GM12878 (cell line): ENCODE measurements at regions not wholly inside any gene's neighbourhood (a gene's known extent, or its start where the extent isn't known, plus 50 kb on each side); places are given as distances from the start of the nearest gene placed in this dataset.

Experiments used
- ATAC-seq: fragments of 200-7000 bp; cut with Tn5 transposase; 3 replicates; pipeline ENCODE4 v1.9.1; 2020; ENCODE audit warnings: mild to moderate bottlenecking, moderate library complexity
- BruUV-seq: library from RNA; stranded (reverse); fragments of 400-500 nt; replicated peaks from 2 replicates; lab custom pipeline; 2021; lab: Mats Ljungman, UMichigan
- CTCF ChIA-PET: fragments of 300-600 bp; sonication (Branson Sonifier 250); formaldehyde crosslinking; extraction: SDS; loops from one replicate; lab custom pipeline; 2021; ENCODE audit warnings: inconsistent platforms; lab: Yijun Ruan, JAX
- POLR2A ChIA-PET: fragments of 350-600 bp; formaldehyde crosslinking; extraction: SDS; loops from one replicate; lab custom pipeline; 2021; ENCODE audit warnings: inconsistent platforms; lab: Charles Lee
- RAD21 ChIA-PET: fragments of 300-600 bp; sonication (Branson Sonifier 250); formaldehyde crosslinking; loops from one replicate; lab custom pipeline; 2023; ENCODE audit warnings: antibody characterized with exemption; ENCODE audit not compliant: unreplicated experiment; lab: Charles Lee
- SMC1A ChIA-PET: fragments of 300-600 bp; sonication (Branson Sonifier 250); formaldehyde crosslinking; loops from one replicate; lab custom pipeline; 2023; ENCODE audit not compliant: unreplicated experiment, uncharacterized antibody; lab: Charles Lee
- DNase-seq: peaks from one replicate; pipeline ENCODE4 v3.0.0-alpha.2; 2011; ENCODE audit warnings: low read depth, low spot score
- FAIRE-seq: peaks from 3 replicates; lab custom pipeline; 2011; peaks lifted over from hg19 to GRCh38; lab: Jason Lieb, UNC
- H2AFZ ChIP-seq: 2 replicates; pipeline ENCODE4 v1.6.0; 2011; ENCODE audit warnings: low read depth, low read length, control low read depth; ENCODE audit not compliant: control insufficient read depth
- H3K27ac ChIP-seq: 2 replicates; pipeline ENCODE4 v1.5.1; 2011; ENCODE audit warnings: control low read depth; ENCODE audit not compliant: control insufficient read depth, insufficient read depth
- H3K27me3 ChIP-seq, 2 experiments: replicated peaks in 1 of 2; 2 replicates each; pipeline versions ENCODE4 v1.6.0 to v1.6.1; 2011; ENCODE audit warnings: low read length in 1 of 2; ENCODE audit not compliant: control insufficient read depth in 2 of 2, insufficient read depth in 2 of 2
- H3K36me3 ChIP-seq, 2 experiments: 2 replicates each; pipeline ENCODE4 v1.5.1; 2011; ENCODE audit warnings: low read length in 1 of 2; ENCODE audit not compliant: control insufficient read depth in 2 of 2, insufficient read depth in 2 of 2
- H3K4me1 ChIP-seq: 2 replicates; pipeline ENCODE4 v1.6.1; 2011; ENCODE audit warnings: mild to moderate bottlenecking, low read length, moderate library complexity, mixed read lengths; ENCODE audit not compliant: control insufficient read depth, insufficient read depth
- H3K4me2 ChIP-seq: 2 replicates; pipeline ENCODE4 v1.6.0; 2011; ENCODE audit warnings: control low read depth; ENCODE audit not compliant: control insufficient read depth, insufficient read depth
- H3K4me3 ChIP-seq: fragments of 200-600 bp; sonication (generic); 2 replicates; pipeline ENCODE4 v1.5.1; 2016
- H3K79me2 ChIP-seq: 2 replicates; pipeline ENCODE4 v1.6.0; 2011; ENCODE audit warnings: low read length; ENCODE audit not compliant: control insufficient read depth, insufficient read depth
- H3K9ac ChIP-seq: 2 replicates; pipeline ENCODE4 v1.8.0; 2011; ENCODE audit warnings: low read length, control low read depth, mixed read lengths; ENCODE audit not compliant: control insufficient read depth, insufficient read depth
- H3K9me3 ChIP-seq: replicated peaks from 3 replicates; pipeline ENCODE4 v1.5.1; 2011; ENCODE audit warnings: mild to moderate bottlenecking, low read length; ENCODE audit not compliant: control insufficient read depth, insufficient read depth
- H4K20me1 ChIP-seq: 2 replicates; pipeline ENCODE4 v1.6.0; 2011; ENCODE audit not compliant: control insufficient read depth, insufficient read depth
- CTCF ChIP-seq, 3 experiments: IDR thresholded peaks in 2 of 3; conservative IDR thresholded peaks in 1 of 3; 2 replicates each; pipeline ENCODE4 v1.5.1; 2011; ENCODE audit warnings: low read depth in 3 of 3, low read length in 3 of 3, mild to moderate bottlenecking in 3 of 3, control low read depth in 2 of 3, moderate library complexity in 2 of 3, inconsistent platforms in 1 of 3, mixed read lengths in 1 of 3; ENCODE audit not compliant: control insufficient read depth in 2 of 3, insufficient read depth in 1 of 3; ENCODE audit errors: extremely low read depth in 1 of 3
- KDM1A ChIP-seq: fragments of 200-600 bp; sonication (generic); IDR thresholded peaks from 2 replicates; pipeline ENCODE4 v1.6.1; 2016; ENCODE audit warnings: borderline replicate concordance
- RB1 ChIP-seq: fragments of 450-650 bp; formaldehyde crosslinking; IDR thresholded peaks from 2 replicates; pipeline ENCODE4 v1.6.1; 2017; ENCODE audit warnings: mild to moderate bottlenecking, borderline replicate concordance
- SMAD5 ChIP-seq: IDR thresholded peaks from 2 replicates; pipeline ENCODE4 v1.6.1; 2016; ENCODE audit warnings: antibody characterized with exemption, low read depth
- STAT3 ChIP-seq: IDR thresholded peaks from 2 replicates; pipeline ENCODE4 v1.6.1; 2011; ENCODE audit warnings: low read depth, low read length, improper control_type of control experiment
- TAF1 ChIP-seq: IDR thresholded peaks from 2 replicates; pipeline ENCODE4 v1.6.1; 2011; ENCODE audit warnings: mild to moderate bottlenecking, low read depth, low read length, borderline replicate concordance
- USF1 ChIP-seq: IDR thresholded peaks from 2 replicates; pipeline ENCODE4 v1.6.1; 2011; ENCODE audit warnings: borderline replicate concordance, low read depth, mild to moderate bottlenecking, moderate library complexity, mixed read lengths, low read length; ENCODE audit not compliant: insufficient read depth; ENCODE audit errors: extremely low read length
- ZBED1 ChIP-seq: IDR thresholded peaks from 2 replicates; pipeline ENCODE4 v1.6.1; 2016; ENCODE audit warnings: borderline replicate concordance
- ZNF24 ChIP-seq: fragments of 450-650 bp; IDR thresholded peaks from 2 replicates; pipeline ENCODE4 v1.6.1; 2017; ENCODE audit warnings: antibody characterized with exemption, mild to moderate bottlenecking
- ZNF592 ChIP-seq: fragments of 450-650 bp; IDR thresholded peaks from 2 replicates; pipeline ENCODE4 v1.6.1; 2017; ENCODE audit warnings: mild to moderate bottlenecking, moderate library complexity
- WGBS: methylation state at CpG from one replicate; pipeline ENCODE4 v1.1.6; 2016; ENCODE audit warnings: low lambda C conversion rate; ENCODE audit not compliant: insufficient replicate concordance, insufficient coverage; ENCODE audit errors: missing lambda C conversion rate; 5-methylcytosine and 5-hydroxymethylcytosine counted together
- in situ Hi-C: fragments of 300-500 bp; cut with MboI; formaldehyde crosslinking; loops from 9 replicates; pipeline ENCODE4 v1.14.3; 2018; ENCODE audit warnings: mixed read lengths
- intact Hi-C: fragments of 100-400 bp; cut with micrococcal nuclease; formaldehyde crosslinking; loops from one replicate; pipeline ENCODE4 v1.14.2; 2022; ENCODE audit not compliant: unreplicated experiment

GRCh38 chr10:76700241-76700640 is 937.4 kb downstream of the KCNMA1 start:
- H3K27me3 ChIP-seq, result no peaks in the 10 kb centered on the region
- DNase-seq (no peak), ATAC-seq (no peak), FAIRE-seq (no peak)
- ChIA-PET POLR2A (no interaction called here), SMC1A (no interaction called here), CTCF (no interaction called here), RAD21 (no interaction called here)
- no peak overlapping the region for H3K4me3 ChIP-seq
- 30% methylated on average over 1 of the region's 1 CpG for WGBS
- H3K79me2 ChIP-seq, result no peaks in the 10 kb centered on the region
- intact Hi-C loops (no loop called here), in situ Hi-C loops (no loop called here)
- H3K4me1 ChIP-seq, result no peaks in the 10 kb centered on the region
- H3K27ac ChIP-seq, result no peak overlapping the region
- no TSS peak for BruUV-seq
- no peak overlapping the region for H3K9ac ChIP-seq
- H3K4me2 ChIP-seq, result no peak overlapping the region
- no peaks in the 10 kb centered on the region for H3K36me3 ChIP-seq
- TF ChIP-seq ZBED1, result no peak
- TF ChIP-seq USF1, result no peak
- no peak for TF ChIP-seq KDM1A
- TF ChIP-seq SMAD5, result no peak
- TF ChIP-seq STAT3, result no peak
- no peak for TF ChIP-seq RB1
- no peak for TF ChIP-seq TAF1
- no peak for TF ChIP-seq ZNF24
- no peak for TF ChIP-seq CTCF (IDR thresholded peaks at IDR 0.05 in 2 of 3, conservative IDR thresholded peaks at IDR 0.05 in 1 of 3; ENCODE audit: control insufficient read depth in 2 of 3, extremely low read depth in 1 of 3, insufficient read depth in 1 of 3, low read depth in 3 of 3, low read length in 3 of 3)
- TF ChIP-seq ZNF592, result no peak
- H3K9me3 ChIP-seq, result no peaks in the 10 kb centered on the region
- H4K20me1 ChIP-seq, result no peaks in the 10 kb centered on the region
- H2AFZ ChIP-seq, result no peak overlapping the region
